ENCODE measurements at regions not wholly inside any gene's neighbourhood (a gene's known extent, or its start where the extent isn't known, plus 50 kb on each side); places are given as distances from the start of the nearest gene placed in this dataset.

- Mint-ChIP-seq H3K4me3 (no peak overlapping the region), H3K36me3 (ENCODE audit: low read depth) (no peaks in the 10 kb centered on the region), H3K27me3 (no peaks in the 10 kb centered on the region), H3K9me3 (peaks cover 23% of the 10 kb centered on the region), H3K27ac (no peak overlapping the region), H3K4me1 (ENCODE audit: low read depth) (no peaks in the 10 kb centered on the region)
- no peak for DNase-seq
Measured at GRCh38 chr15:25188551-25189101, 233.8 kb downstream of the SNRPN start.

- no peaks in the 10 kb centered on the region for H3K27me3 Mint-ChIP-seq
- peaks cover 23% of the 10 kb centered on the region for H3K9me3 Mint-ChIP-seq
- no peaks in the 10 kb centered on the region for H3K36me3 Mint-ChIP-seq (ENCODE audit: low read depth)
- DNase-seq, result no peak
- no peaks in the 10 kb centered on the region for H3K4me1 Mint-ChIP-seq (ENCODE audit: low read depth)
- no peak overlapping the region for H3K27ac Mint-ChIP-seq
- H3K4me3 Mint-ChIP-seq, result no peak overlapping the region
Measured at GRCh38 chr15:25189551-25189950, 234.8 kb downstream of the SNRPN start.

GRCh38 chr15:25192651-25193050, 237.9 kb downstream of the SNRPN start:
- no peaks in the 10 kb centered on the region for H3K4me1 Mint-ChIP-seq (ENCODE audit: low read depth)
- no peaks in the 10 kb centered on the region for H3K36me3 Mint-ChIP-seq (ENCODE audit: low read depth)
- H3K9me3 Mint-ChIP-seq, result peaks cover 19% of the 10 kb centered on the region
- H3K27me3 Mint-ChIP-seq, result no peaks in the 10 kb centered on the region
- no peak overlapping the region for H3K27ac Mint-ChIP-seq
- H3K4me3 Mint-ChIP-seq, result no peak overlapping the region
- no peak for DNase-seq

- DNase-seq, result no peak
- no peaks in the 10 kb centered on the region for H3K27me3 Mint-ChIP-seq
- no peaks in the 10 kb centered on the region for H3K36me3 Mint-ChIP-seq (ENCODE audit: low read depth)
- H3K4me1 Mint-ChIP-seq (ENCODE audit: low read depth), result no peaks in the 10 kb centered on the region
- H3K4me3 Mint-ChIP-seq, result no peak overlapping the region
- H3K27ac Mint-ChIP-seq, result no peak overlapping the region
- no peaks in the 10 kb centered on the region for H3K9me3 Mint-ChIP-seq
Measured at GRCh38 chr15:25207369-25207768, 231.5 kb downstream of the UBE3A start.

DNA sequence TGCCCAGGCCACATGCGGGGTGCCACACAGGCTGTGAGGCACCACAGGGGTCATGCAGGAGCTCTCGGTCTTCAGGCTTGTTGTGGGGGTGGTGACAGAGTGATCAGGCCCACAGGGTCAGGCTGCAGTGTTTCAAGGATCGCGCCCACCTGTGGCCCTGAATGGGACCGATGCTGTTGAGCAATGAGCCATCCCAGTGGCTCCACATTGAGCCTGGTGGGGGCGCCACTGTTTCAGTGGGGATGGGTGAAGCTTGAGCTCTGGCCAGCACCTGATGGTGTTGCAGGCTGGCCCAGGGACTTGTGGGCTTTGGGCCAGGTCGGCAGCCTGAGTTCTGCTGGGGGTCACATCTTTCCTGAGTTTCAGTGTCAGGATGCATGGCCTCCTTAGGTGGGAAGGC, 230.1 kb downstream of the UBE3A start:
- Mint-ChIP-seq H3K4me1 (ENCODE audit: low read depth) (no peaks in the 10 kb centered on the region), H3K4me3 (no peak overlapping the region), H3K27ac (no peak overlapping the region), H3K9me3 (no peaks in the 10 kb centered on the region), H3K27me3 (no peaks in the 10 kb centered on the region), H3K36me3 (ENCODE audit: low read depth) (no peaks in the 10 kb centered on the region)
- no peak for DNase-seq

- DNase-seq, result no peak
- Mint-ChIP-seq H3K4me3 (no peak overlapping the region), H3K4me1 (ENCODE audit: low read depth) (no peaks in the 10 kb centered on the region), H3K9me3 (peaks cover 5% of the 10 kb centered on the region), H3K27me3 (no peaks in the 10 kb centered on the region), H3K36me3 (ENCODE audit: low read depth) (no peaks in the 10 kb centered on the region), H3K27ac (no peak overlapping the region)
Measured at GRCh38 chr15:25220834-25221233, 218.0 kb downstream of the UBE3A start.

DNA sequence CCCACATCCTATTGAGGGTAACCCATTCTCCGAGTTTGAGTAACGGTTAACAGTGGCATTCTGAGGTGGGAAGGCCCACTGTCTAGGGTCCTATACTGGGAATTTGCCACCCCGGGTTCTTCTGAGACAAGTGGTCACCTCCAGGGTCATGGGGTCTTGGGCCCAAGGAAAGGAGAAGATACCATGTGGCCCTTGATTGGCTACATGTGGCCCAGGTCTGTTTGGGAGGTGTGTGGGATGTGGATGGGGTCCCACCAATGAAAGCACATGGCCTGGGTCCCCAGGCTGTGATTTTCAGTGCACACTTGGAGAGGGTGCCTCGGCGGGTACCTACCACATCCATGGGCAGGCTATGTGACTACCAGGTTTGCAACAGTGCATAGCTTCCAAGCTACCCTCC, 214.4 kb downstream of the UBE3A start:
- H3K27me3 Mint-ChIP-seq, result no peaks in the 10 kb centered on the region
- no peaks in the 10 kb centered on the region for H3K4me1 Mint-ChIP-seq (ENCODE audit: low read depth)
- DNase-seq, result no peak
- H3K4me3 Mint-ChIP-seq, result no peak overlapping the region
- no peak overlapping the region for H3K27ac Mint-ChIP-seq
- H3K9me3 Mint-ChIP-seq, result no peaks in the 10 kb centered on the region
- no peaks in the 10 kb centered on the region for H3K36me3 Mint-ChIP-seq (ENCODE audit: low read depth)

DNA sequence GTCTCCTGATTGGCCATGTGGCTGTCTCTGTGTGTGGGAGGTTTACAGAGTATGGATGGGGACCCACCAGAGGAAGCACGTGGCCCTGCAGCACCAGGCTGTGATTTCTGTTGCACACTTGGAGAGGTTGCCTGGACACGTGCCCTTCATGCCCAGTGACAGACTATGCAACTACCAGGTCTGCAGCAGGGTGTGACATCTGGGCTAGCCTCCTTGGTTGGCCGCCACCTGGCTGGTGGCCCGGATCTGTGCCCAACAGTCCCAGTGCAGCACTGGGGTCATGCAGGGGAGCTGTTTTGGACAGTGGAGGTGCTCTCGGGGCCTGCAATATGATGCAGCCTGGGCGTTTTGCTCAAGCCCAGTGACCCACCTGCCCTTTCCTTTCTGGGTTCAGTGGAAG, 212.5 kb downstream of the UBE3A start:
- H3K4me3 Mint-ChIP-seq, result no peak overlapping the region
- no peaks in the 10 kb centered on the region for H3K36me3 Mint-ChIP-seq (ENCODE audit: low read depth)
- H3K27me3 Mint-ChIP-seq, result no peaks in the 10 kb centered on the region
- no peak overlapping the region for H3K27ac Mint-ChIP-seq
- no peaks in the 10 kb centered on the region for H3K9me3 Mint-ChIP-seq
- DNase-seq, result no peak
- H3K4me1 Mint-ChIP-seq (ENCODE audit: low read depth), result no peaks in the 10 kb centered on the region

DNA sequence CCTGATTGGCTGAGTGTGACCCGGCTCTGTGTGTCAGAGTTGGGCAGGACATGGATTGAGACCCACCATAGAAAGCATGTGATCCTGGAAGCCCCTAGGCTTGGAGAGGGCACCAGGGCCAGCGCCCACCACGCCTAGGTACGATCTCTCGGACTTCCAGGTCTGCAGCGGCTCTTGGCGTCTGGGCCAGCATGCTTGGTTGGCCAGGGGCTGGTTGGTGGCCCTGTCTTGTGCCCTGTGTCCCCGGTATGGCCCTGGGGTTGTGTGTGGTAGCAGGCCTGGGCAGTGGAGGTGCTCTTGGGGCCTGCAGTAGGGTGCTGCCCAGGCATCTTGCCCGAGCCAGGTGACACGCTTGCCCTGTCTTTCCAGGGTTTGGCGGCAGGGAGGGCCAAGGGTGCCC, 210.6 kb downstream of the UBE3A start:
- Mint-ChIP-seq H3K4me1 (ENCODE audit: low read depth) (no peaks in the 10 kb centered on the region), H3K36me3 (ENCODE audit: low read depth) (no peaks in the 10 kb centered on the region), H3K9me3 (no peaks in the 10 kb centered on the region), H3K27ac (no peak overlapping the region), H3K27me3 (no peaks in the 10 kb centered on the region), H3K4me3 (no peak overlapping the region)
- no peak for DNase-seq

GRCh38 chr15:25230442-25230841, 208.4 kb downstream of the UBE3A start:
- DNase-seq, result no peak
- no peaks in the 10 kb centered on the region for H3K27me3 Mint-ChIP-seq
- no peak overlapping the region for H3K27ac Mint-ChIP-seq
- peaks cover 4% of the 10 kb centered on the region for H3K9me3 Mint-ChIP-seq
- H3K4me1 Mint-ChIP-seq (ENCODE audit: low read depth), result no peaks in the 10 kb centered on the region
- H3K36me3 Mint-ChIP-seq (ENCODE audit: low read depth), result no peaks in the 10 kb centered on the region
- H3K4me3 Mint-ChIP-seq, result no peak overlapping the region

DNA sequence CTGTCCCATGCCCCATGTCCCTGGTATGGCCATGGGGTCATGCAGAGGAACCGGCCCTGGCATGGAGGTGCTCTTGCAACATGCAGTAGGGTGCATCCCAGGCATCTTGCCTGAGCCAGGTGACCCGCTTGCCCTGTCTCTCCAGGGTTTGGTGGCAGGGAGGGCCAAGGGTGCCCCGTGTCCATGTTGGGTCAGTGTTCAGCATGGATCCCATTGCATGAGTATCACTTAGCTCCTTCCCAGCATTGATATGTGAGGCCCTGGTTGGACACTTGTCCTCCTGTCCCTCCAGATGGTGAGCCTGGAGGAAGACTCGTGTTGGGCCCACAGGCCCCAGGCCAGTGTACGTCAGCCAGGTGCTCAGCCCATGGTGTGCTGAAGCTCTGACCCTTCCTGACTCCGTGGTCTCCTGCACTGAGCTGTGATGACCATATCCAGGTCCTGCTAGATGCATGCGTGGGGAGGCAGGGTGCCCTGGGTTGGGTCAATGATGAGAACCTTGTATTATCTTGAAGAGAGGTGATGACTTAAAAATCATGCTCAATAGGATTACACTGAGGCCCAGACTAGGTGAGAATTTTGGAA, 205.0 kb downstream of the UBE3A start:
- H3K4me1 Mint-ChIP-seq (ENCODE audit: low read depth), result no peaks in the 10 kb centered on the region
- H3K9me3 Mint-ChIP-seq, result peaks cover 4% of the 10 kb centered on the region
- H3K36me3 Mint-ChIP-seq (ENCODE audit: low read depth), result no peaks in the 10 kb centered on the region
- H3K4me3 Mint-ChIP-seq, result no peak overlapping the region
- H3K27me3 Mint-ChIP-seq, result no peaks in the 10 kb centered on the region
- DNase-seq, result no peak
- no peak overlapping the region for H3K27ac Mint-ChIP-seq

DNA sequence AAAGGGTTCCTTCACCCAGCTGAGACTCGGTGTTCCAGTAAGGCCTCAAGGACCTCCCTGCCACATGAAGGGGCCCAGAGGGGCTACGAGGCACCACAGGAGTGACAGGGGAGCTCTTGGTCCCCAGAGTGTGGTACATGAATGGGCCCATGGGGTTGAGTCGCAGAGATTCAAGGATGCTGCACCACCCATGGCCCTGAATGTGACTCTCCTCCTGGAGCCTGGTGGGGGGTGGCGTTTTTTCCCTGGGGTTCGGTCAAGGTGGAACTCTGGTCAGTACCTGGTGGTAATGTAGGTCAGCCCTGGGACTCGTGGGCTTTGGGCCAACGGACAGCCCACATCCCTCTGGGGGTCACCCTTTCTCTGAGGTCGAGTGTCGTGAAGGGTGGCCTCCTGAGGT, 204.0 kb downstream of the UBE3A start:
- Mint-ChIP-seq H3K9me3 (peaks cover 4% of the 10 kb centered on the region), H3K27me3 (no peaks in the 10 kb centered on the region)

GRCh38 chr15:25235391-25235790, 203.4 kb downstream of the UBE3A start:
- H3K4me1 Mint-ChIP-seq (ENCODE audit: low read depth), result no peaks in the 10 kb centered on the region
- H3K27me3 Mint-ChIP-seq, result no peaks in the 10 kb centered on the region
- H3K27ac Mint-ChIP-seq, result no peak overlapping the region
- no peak for DNase-seq
- no peak overlapping the region for H3K4me3 Mint-ChIP-seq
- H3K9me3 Mint-ChIP-seq, result peaks cover 4% of the 10 kb centered on the region
- H3K36me3 Mint-ChIP-seq (ENCODE audit: low read depth), result no peaks in the 10 kb centered on the region

More for the DNA sequence above, 204.0 kb downstream of the UBE3A start:
- H3K27ac Mint-ChIP-seq, result no peak overlapping the region
- H3K4me1 Mint-ChIP-seq (ENCODE audit: low read depth), result no peaks in the 10 kb centered on the region
- no peaks in the 10 kb centered on the region for H3K36me3 Mint-ChIP-seq (ENCODE audit: low read depth)
- no peak overlapping the region for H3K4me3 Mint-ChIP-seq
- DNase-seq, result no peak

- Mint-ChIP-seq H3K27me3 (no peaks in the 10 kb centered on the region), H3K4me3 (no peak overlapping the region), H3K4me1 (ENCODE audit: low read depth) (no peaks in the 10 kb centered on the region), H3K9me3 (peaks cover 4% of the 10 kb centered on the region), H3K36me3 (ENCODE audit: low read depth) (no peaks in the 10 kb centered on the region), H3K27ac (no peak overlapping the region)
- DNase-seq, result no peak
Measured at GRCh38 chr15:25236143-25236860, 202.5 kb downstream of the UBE3A start.

- DNase-seq, result no peak
- Mint-ChIP-seq H3K27ac (no peak overlapping the region), H3K27me3 (no peaks in the 10 kb centered on the region), H3K4me1 (ENCODE audit: low read depth) (no peaks in the 10 kb centered on the region), H3K4me3 (no peak overlapping the region), H3K9me3 (peaks cover 4% of the 10 kb centered on the region), H3K36me3 (ENCODE audit: low read depth) (no peaks in the 10 kb centered on the region)
Measured at GRCh38 chr15:25236861-25237155, 202.0 kb downstream of the UBE3A start.
